PFSK-1 (cell line): ENCODE measurements at regions not wholly inside any gene's neighbourhood (a gene's known extent, or its start where the extent isn't known, plus 50 kb on each side); places are given as distances from the start of the nearest gene placed in this dataset.

Experiments
- FOXP2 ChIP-seq: optimal IDR thresholded peaks from 2 replicates; pipeline ENCODE3; 2011; ENCODE audit warnings: borderline replicate concordance, control low read depth, inconsistent platforms; ENCODE audit not compliant: insufficient read depth; ENCODE audit errors: extremely low read length, extremely low read depth
- POLR2AphosphoS5 ChIP-seq: IDR thresholded peaks from 2 replicates; pipeline ENCODE4 v1.6.1; 2012; ENCODE audit warnings: low read depth, mild to moderate bottlenecking, control low read depth, low read length, moderate library complexity
- SIN3A ChIP-seq: IDR thresholded peaks from 2 replicates; pipeline ENCODE4 v1.6.1; 2012; ENCODE audit warnings: mild to moderate bottlenecking, low read length, moderate library complexity, borderline replicate concordance; ENCODE audit not compliant: insufficient read depth
- TAF1 ChIP-seq: IDR thresholded peaks from 2 replicates; pipeline ENCODE4 v1.6.1; 2012; ENCODE audit warnings: low read length, control low read depth, borderline replicate concordance; ENCODE audit not compliant: insufficient read depth
- TF ChIP-seq, protein P1 (sequence below), 2 experiments: IDR thresholded peaks; 2 replicates each; pipeline versions ENCODE4 v1.6.1 to v1.8.0; 2011 to 2012; ENCODE audit warnings: low read depth in 2 of 2, low read length in 2 of 2, control low read depth in 1 of 2, inconsistent platforms in 1 of 2, mild to moderate bottlenecking in 1 of 2, moderate library complexity in 1 of 2; ENCODE audit not compliant: insufficient read depth in 1 of 2

- TF ChIP-seq TAF1 (no peak), POLR2AphosphoS5 (no peak), FOXP2 (no peak), SIN3A (no peak)
These were observed 539.7 kb upstream of the IL12A start for GRCh38 chr3:159448902-159449301.

- TF ChIP-seq POLR2AphosphoS5, result no peak
- no peak for TF ChIP-seq FOXP2
- TF ChIP-seq, protein P1, sequence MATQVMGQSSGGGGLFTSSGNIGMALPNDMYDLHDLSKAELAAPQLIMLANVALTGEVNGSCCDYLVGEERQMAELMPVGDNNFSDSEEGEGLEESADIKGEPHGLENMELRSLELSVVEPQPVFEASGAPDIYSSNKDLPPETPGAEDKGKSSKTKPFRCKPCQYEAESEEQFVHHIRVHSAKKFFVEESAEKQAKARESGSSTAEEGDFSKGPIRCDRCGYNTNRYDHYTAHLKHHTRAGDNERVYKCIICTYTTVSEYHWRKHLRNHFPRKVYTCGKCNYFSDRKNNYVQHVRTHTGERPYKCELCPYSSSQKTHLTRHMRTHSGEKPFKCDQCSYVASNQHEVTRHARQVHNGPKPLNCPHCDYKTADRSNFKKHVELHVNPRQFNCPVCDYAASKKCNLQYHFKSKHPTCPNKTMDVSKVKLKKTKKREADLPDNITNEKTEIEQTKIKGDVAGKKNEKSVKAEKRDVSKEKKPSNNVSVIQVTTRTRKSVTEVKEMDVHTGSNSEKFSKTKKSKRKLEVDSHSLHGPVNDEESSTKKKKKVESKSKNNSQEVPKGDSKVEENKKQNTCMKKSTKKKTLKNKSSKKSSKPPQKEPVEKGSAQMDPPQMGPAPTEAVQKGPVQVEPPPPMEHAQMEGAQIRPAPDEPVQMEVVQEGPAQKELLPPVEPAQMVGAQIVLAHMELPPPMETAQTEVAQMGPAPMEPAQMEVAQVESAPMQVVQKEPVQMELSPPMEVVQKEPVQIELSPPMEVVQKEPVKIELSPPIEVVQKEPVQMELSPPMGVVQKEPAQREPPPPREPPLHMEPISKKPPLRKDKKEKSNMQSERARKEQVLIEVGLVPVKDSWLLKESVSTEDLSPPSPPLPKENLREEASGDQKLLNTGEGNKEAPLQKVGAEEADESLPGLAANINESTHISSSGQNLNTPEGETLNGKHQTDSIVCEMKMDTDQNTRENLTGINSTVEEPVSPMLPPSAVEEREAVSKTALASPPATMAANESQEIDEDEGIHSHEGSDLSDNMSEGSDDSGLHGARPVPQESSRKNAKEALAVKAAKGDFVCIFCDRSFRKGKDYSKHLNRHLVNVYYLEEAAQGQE (IDR thresholded peaks at IDR 0.05; ENCODE audit: insufficient read depth in 1 of 2, low read depth in 2 of 2, low read length in 2 of 2), result no peak
- TF ChIP-seq SIN3A, result no peak
- TF ChIP-seq TAF1, result no peak
These were observed 537.6 kb upstream of the IL12A start for GRCh38 chr3:159451067-159451466.

DNA sequence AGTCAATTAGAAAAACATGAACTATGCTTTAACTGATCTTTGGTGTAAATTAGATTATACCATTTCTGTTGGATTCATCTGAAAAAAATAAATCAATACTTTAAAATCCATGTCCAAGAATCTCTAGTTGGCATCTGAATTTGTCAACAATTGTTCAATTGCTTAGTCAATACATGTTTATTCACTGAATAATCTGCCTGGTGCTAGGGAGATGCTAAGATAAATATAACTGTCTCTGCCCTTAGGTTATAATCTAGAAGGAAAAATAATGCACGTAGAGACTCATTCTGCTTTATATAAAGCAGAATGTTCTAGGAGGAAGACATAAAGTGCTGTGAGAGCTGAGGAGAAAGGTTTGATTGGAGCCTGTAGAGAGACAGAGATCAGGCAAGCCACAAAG lies 537.2 kb upstream of the IL12A start:
- TF ChIP-seq FOXP2, result no peak

GRCh38 chr3:159453036-159453435 lies 535.6 kb upstream of the IL12A start:
- TF ChIP-seq, protein P1 (IDR thresholded peaks at IDR 0.05; ENCODE audit: insufficient read depth in 1 of 2, low read depth in 2 of 2, low read length in 2 of 2), result no peak
- TF ChIP-seq POLR2AphosphoS5 (no peak), SIN3A (no peak), FOXP2 (no peak), TAF1 (no peak)

GRCh38 chr3:159453945-159454344 lies 534.7 kb upstream of the IL12A start:
- TF ChIP-seq POLR2AphosphoS5 (no peak), TAF1 (no peak), FOXP2 (no peak), SIN3A (no peak)
- TF ChIP-seq, protein P1 (IDR thresholded peaks at IDR 0.05; ENCODE audit: insufficient read depth in 1 of 2, low read depth in 2 of 2, low read length in 2 of 2), result no peak

- TF ChIP-seq SIN3A (no peak), FOXP2 (no peak), TAF1 (no peak), POLR2AphosphoS5 (no peak)
- TF ChIP-seq, protein P1 (IDR thresholded peaks at IDR 0.05; ENCODE audit: insufficient read depth in 1 of 2, low read depth in 2 of 2, low read length in 2 of 2), result no peak
These were observed 532.9 kb upstream of the IL12A start for GRCh38 chr3:159455741-159456181.
